Ishikawa (cell line): ENCODE measurements at regions not wholly inside any gene's neighbourhood (a gene's known extent, or its start where the extent isn't known, plus 50 kb on each side); places are given as distances from the start of the nearest gene placed in this dataset.

Source experiments
- CEBPB ChIP-seq: IDR thresholded peaks from 2 replicates; pipeline ENCODE4 v1.6.1; 2012
- CREB1 ChIP-seq: IDR thresholded peaks from 2 replicates; pipeline ENCODE4 v1.6.1; 2012; ENCODE audit warnings: low read depth
- EGR1 ChIP-seq: IDR thresholded peaks from 2 replicates; pipeline ENCODE4 v1.6.1; 2012
- EP300 ChIP-seq: IDR thresholded peaks from 2 replicates; pipeline ENCODE4 v1.6.1; 2012; ENCODE audit warnings: borderline replicate concordance
- FOXM1 ChIP-seq: IDR thresholded peaks from 2 replicates; pipeline ENCODE4 v1.6.1; 2012; ENCODE audit warnings: low read depth, borderline replicate concordance
- MAX ChIP-seq: IDR thresholded peaks from 2 replicates; pipeline ENCODE4 v1.6.1; 2012
- NFIC ChIP-seq: IDR thresholded peaks from 2 replicates; pipeline ENCODE4 v1.6.1; 2012
- RAD21 ChIP-seq: IDR thresholded peaks from 2 replicates; pipeline ENCODE4 v1.6.1; 2012; ENCODE audit warnings: low read depth
- REST ChIP-seq: IDR thresholded peaks from 2 replicates; pipeline ENCODE4 v1.6.1; 2012; ENCODE audit warnings: low read depth, mild to moderate bottlenecking
- TAF1 ChIP-seq: IDR thresholded peaks from 2 replicates; pipeline ENCODE4 v1.6.1; 2012; ENCODE audit warnings: low read depth, mild to moderate bottlenecking
- TCF12 ChIP-seq: IDR thresholded peaks from 2 replicates; pipeline ENCODE4 v1.6.1; 2012; ENCODE audit warnings: low read depth
- TEAD4 ChIP-seq: IDR thresholded peaks from 2 replicates; pipeline ENCODE4 v1.6.1; 2012
- USF1 ChIP-seq: IDR thresholded peaks from 2 replicates; pipeline ENCODE4 v1.6.1; 2012
- YY1 ChIP-seq: IDR thresholded peaks from 2 replicates; pipeline ENCODE4 v1.6.1; 2012; ENCODE audit warnings: low read depth
- ZBTB7A ChIP-seq: IDR thresholded peaks from 2 replicates; pipeline ENCODE4 v1.6.1; 2012; ENCODE audit warnings: low read depth

- peak; percentile 42; the same call in 1 of the 2 replicates for TF ChIP-seq TCF12
- TF ChIP-seq EGR1 = no peak
- peak; percentile 41; the same call in 1 of the 2 replicates for TF ChIP-seq NFIC
Measured at GRCh38 chr1:99571092-99571734, 74.7 kb upstream of the PALMD start.

- TF ChIP-seq TCF12 = no peak
- no peak for TF ChIP-seq YY1
- TF ChIP-seq REST = no peak
- TF ChIP-seq ZBTB7A = no peak
- TF ChIP-seq CEBPB = no peak
- TF ChIP-seq FOXM1 = no peak
- no peak for TF ChIP-seq MAX
- TF ChIP-seq NFIC = no peak
- TF ChIP-seq CREB1 = no peak
- TF ChIP-seq USF1 = no peak
- no peak for TF ChIP-seq RAD21
- TF ChIP-seq TEAD4 = no peak
- TF ChIP-seq TAF1 = no peak
- TF ChIP-seq EGR1 = no peak
- TF ChIP-seq EP300 = no peak
Measured at GRCh38 chr1:99573431-99574217, 72.3 kb upstream of the PALMD start.

- TF ChIP-seq USF1 (no peak), EP300 (no peak), REST (no peak), NFIC (no peak)
Measured at GRCh38 chr1:99577313-99577712, 68.6 kb upstream of the PALMD start.

- no peak for TF ChIP-seq CEBPB
- TF ChIP-seq NFIC = no peak
- TF ChIP-seq EGR1 = no peak
- no peak for TF ChIP-seq FOXM1
- no peak for TF ChIP-seq YY1
- TF ChIP-seq TEAD4 = no peak
- TF ChIP-seq REST = no peak
- TF ChIP-seq MAX = no peak
- TF ChIP-seq ZBTB7A = no peak
- TF ChIP-seq EP300 = no peak
- no peak for TF ChIP-seq USF1
- TF ChIP-seq RAD21 = no peak
- no peak for TF ChIP-seq TAF1
- TF ChIP-seq TCF12 = no peak
- TF ChIP-seq CREB1 = no peak
Measured at GRCh38 chr1:99579691-99580172, 66.2 kb upstream of the PALMD start.
